ENCODE measurements at regions not wholly inside any gene's neighbourhood (a gene's known extent, or its start where the extent isn't known, plus 50 kb on each side); places are given as distances from the start of the nearest gene placed in this dataset.

DNA sequence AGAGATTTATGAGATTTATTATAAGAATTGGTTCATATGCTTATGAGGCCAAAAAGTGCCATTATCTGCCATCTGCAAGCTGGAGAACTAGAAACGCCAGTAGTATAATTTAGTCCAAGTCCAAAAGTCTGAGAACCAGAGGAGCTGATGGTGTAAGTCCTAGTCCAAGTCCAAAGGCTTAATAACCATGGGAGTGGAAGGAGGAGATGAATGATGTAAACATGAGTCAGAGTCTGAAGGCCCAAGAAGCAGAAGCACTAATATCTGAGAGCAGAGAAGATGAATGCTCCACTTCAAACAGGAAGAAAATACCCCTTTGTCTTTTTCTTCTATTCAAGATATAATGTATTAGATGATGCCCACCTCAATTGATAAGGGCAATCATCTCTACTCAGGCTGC is 185.7 kb downstream of the CGGBP1 start:
- ChIA-PET CTCF (ENCODE audit: low intra/inter-chr PET ratio) (no interaction called here), POLR2A (interaction anchor here (0.6 kb wide), 1 partner anchor 84 kb away, joined by 3 read pairs; no protein-coding TSS in a partner anchor)
- Histone ChIP-seq H3K27me3 (ENCODE audit: control insufficient read depth in 2 of 2, insufficient read depth in 2 of 2, low read length in 2 of 2) (no peaks in the 10 kb centered on the region), H3K9me3 (replicated peaks; ENCODE audit: control insufficient read depth, insufficient read depth, low read depth, low read length) (no peaks in the 10 kb centered on the region), H3K36me3 (ENCODE audit: control insufficient read depth, insufficient read depth, low read length) (no peaks in the 10 kb centered on the region), H2AFZ (ENCODE audit: low read depth, low read length) (no peak overlapping the region), H3K9me1 (ENCODE audit: control insufficient read depth, insufficient read depth, low read length) (no peaks in the 10 kb centered on the region), H3K4me1 (replicated peaks in 1 of 2; ENCODE audit: control insufficient read depth in 2 of 2, insufficient read depth in 2 of 2, low read length in 2 of 2) (no peaks in the 10 kb centered on the region), H3K9ac (ENCODE audit: insufficient read depth in 1 of 2, low read depth in 2 of 2, low read length in 2 of 2) (no peak overlapping the region), H3K27ac (ENCODE audit: extremely low read depth, low read depth, low read length) (no peak overlapping the region), H3K4me2 (ENCODE audit: insufficient read depth, low read length) (no peak overlapping the region), H3K79me2 (ENCODE audit: control insufficient read depth, insufficient read depth, low read length) (no peaks in the 10 kb centered on the region), H3K4me3 (no peak overlapping the region), H4K20me1 (replicated peaks; ENCODE audit: control insufficient read depth, insufficient read depth, low read length) (no peaks in the 10 kb centered on the region)
- no peak for DNase-seq (ENCODE audit: extremely low read depth in 1 of 4, low spot score in 3 of 4)
- intact Hi-C loops (cut with micrococcal nuclease): no loop called here
- no peak for ATAC-seq
- no peak for FAIRE-seq
- in situ Hi-C loops (cut with MboI): no loop called here
- no TSS peak for BruUV-seq (replicated peaks)
- 83% methylated on average over 1 of the region's 1 CpG for WGBS (ENCODE audit: insufficient coverage, low coverage, missing lambda C conversion rate)
- TF ChIP-seq SMAD4 (CRISPR knock-in tag; conservative IDR thresholded peaks at IDR 0.05) (no peak), NFE2 (IDR thresholded peaks at IDR 0.05; ENCODE audit: low read depth) (no peak), SNRNP70 (optimal IDR thresholded peaks at IDR 0.05; ENCODE audit: low read depth, low read length) (no peak), SNIP1 (IDR thresholded peaks at IDR 0.05; ENCODE audit: low read depth) (no peak), POU5F1 (IDR thresholded peaks at IDR 0.05; ENCODE audit: borderline replicate concordance, low read depth, low read length, partially characterized antibody) (no peak), WHSC1 (IDR thresholded peaks at IDR 0.05; ENCODE audit: low read length) (no peak), ZNF140 (CRISPR knock-in tag; IDR thresholded peaks at IDR 0.05) (no peak), PHB (CRISPR knock-in tag; IDR thresholded peaks at IDR 0.05) (no peak), ZNF175 (CRISPR knock-in tag; IDR thresholded peaks at IDR 0.05; ENCODE audit: low read depth) (no peak), MIER1 (IDR thresholded peaks at IDR 0.05; ENCODE audit: low read depth) (no peak), OTX1 (CRISPR knock-in tag; IDR thresholded peaks at IDR 0.05) (no peak)
- TF ChIP-seq, protein P1, sequence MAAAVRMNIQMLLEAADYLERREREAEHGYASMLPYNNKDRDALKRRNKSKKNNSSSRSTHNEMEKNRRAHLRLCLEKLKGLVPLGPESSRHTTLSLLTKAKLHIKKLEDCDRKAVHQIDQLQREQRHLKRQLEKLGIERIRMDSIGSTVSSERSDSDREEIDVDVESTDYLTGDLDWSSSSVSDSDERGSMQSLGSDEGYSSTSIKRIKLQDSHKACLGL (CRISPR knock-in tag; IDR thresholded peaks at IDR 0.05; ENCODE audit: borderline replicate concordance, poor library complexity, severe bottlenecking): no peak
- TF ChIP-seq, protein P2, sequence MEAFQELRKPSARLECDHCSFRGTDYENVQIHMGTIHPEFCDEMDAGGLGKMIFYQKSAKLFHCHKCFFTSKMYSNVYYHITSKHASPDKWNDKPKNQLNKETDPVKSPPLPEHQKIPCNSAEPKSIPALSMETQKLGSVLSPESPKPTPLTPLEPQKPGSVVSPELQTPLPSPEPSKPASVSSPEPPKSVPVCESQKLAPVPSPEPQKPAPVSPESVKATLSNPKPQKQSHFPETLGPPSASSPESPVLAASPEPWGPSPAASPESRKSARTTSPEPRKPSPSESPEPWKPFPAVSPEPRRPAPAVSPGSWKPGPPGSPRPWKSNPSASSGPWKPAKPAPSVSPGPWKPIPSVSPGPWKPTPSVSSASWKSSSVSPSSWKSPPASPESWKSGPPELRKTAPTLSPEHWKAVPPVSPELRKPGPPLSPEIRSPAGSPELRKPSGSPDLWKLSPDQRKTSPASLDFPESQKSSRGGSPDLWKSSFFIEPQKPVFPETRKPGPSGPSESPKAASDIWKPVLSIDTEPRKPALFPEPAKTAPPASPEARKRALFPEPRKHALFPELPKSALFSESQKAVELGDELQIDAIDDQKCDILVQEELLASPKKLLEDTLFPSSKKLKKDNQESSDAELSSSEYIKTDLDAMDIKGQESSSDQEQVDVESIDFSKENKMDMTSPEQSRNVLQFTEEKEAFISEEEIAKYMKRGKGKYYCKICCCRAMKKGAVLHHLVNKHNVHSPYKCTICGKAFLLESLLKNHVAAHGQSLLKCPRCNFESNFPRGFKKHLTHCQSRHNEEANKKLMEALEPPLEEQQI (IDR thresholded peaks at IDR 0.05): no peak
- TF ChIP-seq, protein P3, sequence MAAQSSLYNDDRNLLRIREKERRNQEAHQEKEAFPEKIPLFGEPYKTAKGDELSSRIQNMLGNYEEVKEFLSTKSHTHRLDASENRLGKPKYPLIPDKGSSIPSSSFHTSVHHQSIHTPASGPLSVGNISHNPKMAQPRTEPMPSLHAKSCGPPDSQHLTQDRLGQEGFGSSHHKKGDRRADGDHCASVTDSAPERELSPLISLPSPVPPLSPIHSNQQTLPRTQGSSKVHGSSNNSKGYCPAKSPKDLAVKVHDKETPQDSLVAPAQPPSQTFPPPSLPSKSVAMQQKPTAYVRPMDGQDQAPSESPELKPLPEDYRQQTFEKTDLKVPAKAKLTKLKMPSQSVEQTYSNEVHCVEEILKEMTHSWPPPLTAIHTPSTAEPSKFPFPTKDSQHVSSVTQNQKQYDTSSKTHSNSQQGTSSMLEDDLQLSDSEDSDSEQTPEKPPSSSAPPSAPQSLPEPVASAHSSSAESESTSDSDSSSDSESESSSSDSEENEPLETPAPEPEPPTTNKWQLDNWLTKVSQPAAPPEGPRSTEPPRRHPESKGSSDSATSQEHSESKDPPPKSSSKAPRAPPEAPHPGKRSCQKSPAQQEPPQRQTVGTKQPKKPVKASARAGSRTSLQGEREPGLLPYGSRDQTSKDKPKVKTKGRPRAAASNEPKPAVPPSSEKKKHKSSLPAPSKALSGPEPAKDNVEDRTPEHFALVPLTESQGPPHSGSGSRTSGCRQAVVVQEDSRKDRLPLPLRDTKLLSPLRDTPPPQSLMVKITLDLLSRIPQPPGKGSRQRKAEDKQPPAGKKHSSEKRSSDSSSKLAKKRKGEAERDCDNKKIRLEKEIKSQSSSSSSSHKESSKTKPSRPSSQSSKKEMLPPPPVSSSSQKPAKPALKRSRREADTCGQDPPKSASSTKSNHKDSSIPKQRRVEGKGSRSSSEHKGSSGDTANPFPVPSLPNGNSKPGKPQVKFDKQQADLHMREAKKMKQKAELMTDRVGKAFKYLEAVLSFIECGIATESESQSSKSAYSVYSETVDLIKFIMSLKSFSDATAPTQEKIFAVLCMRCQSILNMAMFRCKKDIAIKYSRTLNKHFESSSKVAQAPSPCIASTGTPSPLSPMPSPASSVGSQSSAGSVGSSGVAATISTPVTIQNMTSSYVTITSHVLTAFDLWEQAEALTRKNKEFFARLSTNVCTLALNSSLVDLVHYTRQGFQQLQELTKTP (IDR thresholded peaks at IDR 0.05; ENCODE audit: low read depth in 1 of 2, partially characterized antibody in 2 of 2): no peak
